Fibroblast of the conjunctiva (primary cell): ENCODE measurements at regions not wholly inside any gene's neighbourhood (a gene's known extent, or its start where the extent isn't known, plus 50 kb on each side); places are given as distances from the start of the nearest gene placed in this dataset.
A peak's percentile ranks its signal among the peaks of the same experiment; 100 is the strongest.
"Not testable (repeated sequence)": the region's sequence is repeated elsewhere in the genome, so short reads cannot be mapped to it uniquely, and the experiment has no call there.

Experiments
- DNase-seq: peaks from one replicate; pipeline ENCODE4 v3.0.0-alpha.2; 2010; ENCODE audit warnings: low read depth

DNA sequence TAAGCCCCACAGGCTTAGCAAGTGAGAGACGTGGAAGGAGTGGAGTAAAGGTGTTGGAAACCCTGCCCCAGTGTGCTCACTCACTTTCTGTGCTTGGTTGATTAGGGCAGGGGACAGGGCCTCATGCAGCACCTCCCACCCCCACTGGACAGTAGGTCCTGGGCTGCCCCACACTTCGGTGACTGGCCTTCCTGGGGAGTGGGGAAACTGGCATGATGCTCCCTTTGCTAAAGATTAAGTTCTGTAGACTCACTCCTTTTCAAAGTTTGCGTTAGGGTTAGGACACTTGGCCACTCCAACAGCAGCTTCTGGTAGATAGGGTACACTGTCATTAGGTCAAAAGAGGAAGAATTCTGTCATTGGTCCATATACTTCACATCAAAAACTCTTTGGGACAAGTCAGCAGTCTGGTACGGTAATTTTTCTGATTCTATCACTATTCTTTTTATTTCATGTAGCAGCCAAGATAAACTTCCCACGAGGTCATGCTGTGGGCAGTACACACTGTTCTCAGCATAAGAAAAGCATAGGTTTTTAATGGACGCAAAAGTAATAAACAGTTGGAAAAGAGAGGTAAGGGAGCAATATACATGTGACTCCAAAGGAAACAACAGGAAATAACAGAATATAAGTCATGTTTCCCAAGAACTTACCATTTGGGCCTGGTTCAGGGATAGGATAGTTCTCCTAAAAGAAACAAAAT lies 106.6 kb upstream of the TERB2 start:
- not testable (repeated sequence) for DNase-seq

DNA sequence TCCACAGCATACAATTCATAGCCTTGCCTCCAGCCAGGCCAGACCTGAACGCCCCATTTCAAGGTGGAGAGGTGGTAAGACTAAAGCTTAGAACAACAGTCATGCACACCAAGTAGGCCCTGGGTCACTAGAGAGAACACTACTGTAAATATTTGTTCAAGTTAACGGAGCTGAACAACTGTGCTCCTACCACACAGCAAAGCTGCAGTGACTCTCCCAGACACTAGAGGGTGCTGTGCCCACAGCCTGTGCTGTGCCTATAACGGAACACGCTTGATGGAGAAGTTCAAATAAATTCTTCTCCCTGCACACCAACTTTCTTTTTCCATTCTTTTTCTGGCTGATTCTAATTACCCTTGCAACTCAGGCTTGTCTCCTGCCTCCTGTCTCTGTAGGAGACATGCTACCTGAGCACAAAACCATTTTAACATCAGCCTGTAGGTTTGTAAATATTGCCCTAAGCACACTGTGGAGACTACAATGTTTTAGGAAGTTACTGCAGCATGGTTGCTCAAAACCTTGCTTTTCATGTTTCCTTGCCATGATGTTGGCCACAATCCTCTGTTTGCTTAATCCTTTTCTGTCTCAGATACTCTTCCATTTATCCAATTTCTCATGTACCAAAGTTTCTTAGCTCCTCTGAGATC lies 103.1 kb upstream of the TERB2 start:
- peak; percentile 8 for DNase-seq

DNA sequence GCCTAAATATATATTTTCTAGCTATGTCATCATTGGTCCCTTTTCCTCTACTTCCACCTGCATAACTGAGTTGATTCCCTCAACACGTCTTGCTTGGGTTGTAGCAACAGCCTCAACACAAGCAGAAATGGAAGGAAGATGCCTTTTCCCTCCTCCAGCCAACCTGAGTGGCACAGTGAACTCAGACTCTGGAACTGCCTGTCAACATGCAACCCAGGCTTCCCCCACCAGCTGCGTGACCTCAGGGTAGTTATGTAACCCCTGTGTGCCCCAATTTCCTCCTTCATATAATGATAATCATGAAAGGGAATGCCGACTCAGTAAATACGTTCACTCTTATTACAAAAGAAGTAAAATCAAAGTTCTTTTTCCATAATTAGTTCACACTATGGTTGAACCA lies 101.8 kb upstream of the TERB2 start:
- not testable (repeated sequence) for DNase-seq

GRCh38 chr15:44856284-44856683 lies 100.2 kb upstream of the TERB2 start:
- not testable (repeated sequence) for DNase-seq

DNA sequence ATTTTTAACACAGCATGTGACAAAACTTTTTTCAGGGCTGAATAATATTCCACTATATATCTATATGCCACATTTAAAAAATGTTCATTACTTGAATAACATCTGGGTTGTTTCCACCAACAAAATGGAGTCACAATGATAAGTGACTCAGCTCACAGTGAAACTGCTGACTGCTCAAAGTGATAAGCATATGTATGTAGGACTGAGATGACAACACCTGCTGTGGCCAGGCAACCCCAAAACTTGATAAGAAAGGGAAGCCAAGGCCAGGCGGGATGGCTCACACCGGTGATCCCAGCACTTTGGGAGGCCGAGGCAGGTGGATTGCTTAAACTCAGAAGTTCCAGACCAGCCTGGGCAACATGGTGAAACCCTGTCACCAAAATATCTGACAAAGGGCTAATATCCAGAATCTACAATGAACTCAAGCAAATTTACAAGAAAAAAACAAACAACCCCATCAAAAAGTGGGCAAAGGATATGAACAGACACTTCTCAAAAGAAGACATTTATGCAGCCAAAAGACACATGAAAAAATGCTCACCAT lies 99.2 kb upstream of the TERB2 start:
- not testable (repeated sequence) for DNase-seq

DNA sequence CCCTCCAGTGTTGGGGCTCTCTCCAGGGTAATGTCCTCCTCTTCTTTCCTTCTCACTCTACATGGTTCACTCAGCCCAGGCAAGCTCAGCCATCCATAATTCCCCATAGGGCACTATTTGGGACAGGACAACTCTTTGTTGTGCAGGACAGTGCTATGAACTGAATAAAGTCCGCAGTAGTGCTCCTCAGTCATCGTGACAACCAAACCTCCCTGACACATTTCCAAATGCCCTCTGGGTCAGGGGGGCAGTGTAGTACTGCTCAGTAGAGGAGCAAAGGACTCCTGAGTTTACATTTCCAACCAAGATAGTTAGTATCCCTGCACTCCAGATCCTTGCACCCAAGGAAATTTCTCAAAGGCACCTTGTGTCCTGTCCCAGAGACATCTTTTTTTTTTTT lies 97.4 kb upstream of the TERB2 start:
- DNase-seq = not testable (repeated sequence)

GRCh38 chr15:44860168-44860567 lies 96.3 kb upstream of the TERB2 start:
- DNase-seq = not testable (repeated sequence)

GRCh38 chr15:44861439-44861910 lies 95.0 kb upstream of the TERB2 start:
- DNase-seq = no peak

GRCh38 chr15:44861917-44862316 lies 94.6 kb upstream of the TERB2 start:
- no peak for DNase-seq

DNA sequence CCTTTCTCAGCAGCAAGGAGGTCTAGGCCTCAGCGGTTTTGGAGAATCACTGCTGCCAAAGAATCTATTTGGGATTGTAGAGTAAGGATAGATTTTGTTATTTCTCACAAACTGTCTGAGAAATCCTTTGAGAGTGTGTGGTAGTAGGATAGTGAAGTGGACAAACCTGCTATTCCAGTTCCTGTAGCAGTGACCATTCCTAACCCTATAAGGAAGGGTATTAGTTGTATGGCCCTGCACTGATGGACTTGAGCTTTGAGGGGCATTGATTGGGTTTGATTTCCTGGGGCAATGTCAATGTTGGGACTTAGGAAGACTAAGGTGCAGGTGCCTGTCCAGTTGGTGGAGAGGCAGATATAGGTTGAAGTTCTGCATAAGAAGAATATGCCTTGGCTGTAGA lies 93.6 kb upstream of the TERB2 start:
- DNase-seq = not testable (repeated sequence)

- not testable (repeated sequence) for DNase-seq
These were observed 88.4 kb upstream of the TERB2 start for GRCh38 chr15:44868100-44868499.

DNA sequence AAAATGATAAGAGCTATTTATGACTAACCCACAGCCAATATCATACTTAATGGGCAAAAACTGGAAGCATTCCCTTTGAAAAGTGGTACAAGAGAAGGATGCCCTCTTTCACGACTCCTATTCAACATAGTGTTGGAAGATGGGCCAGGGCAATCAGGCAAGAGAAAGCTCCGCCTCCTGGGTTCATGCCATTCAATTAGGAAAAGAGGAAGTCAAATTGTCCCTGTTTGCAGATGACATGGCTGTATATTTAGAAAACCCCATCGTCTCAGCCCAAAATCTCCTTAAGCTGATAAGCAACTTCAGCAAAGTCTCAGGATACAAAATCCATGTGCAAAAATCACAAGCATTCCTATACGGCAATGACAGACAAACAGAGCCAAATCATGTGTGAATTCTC lies 86.4 kb upstream of the TERB2 start:
- DNase-seq = not testable (repeated sequence)

- DNase-seq = no peak
These were observed 83.4 kb upstream of the TERB2 start for GRCh38 chr15:44873103-44873502.

- DNase-seq = no peak
These were observed 77.4 kb upstream of the TERB2 start for GRCh38 chr15:44879066-44879465.

DNA sequence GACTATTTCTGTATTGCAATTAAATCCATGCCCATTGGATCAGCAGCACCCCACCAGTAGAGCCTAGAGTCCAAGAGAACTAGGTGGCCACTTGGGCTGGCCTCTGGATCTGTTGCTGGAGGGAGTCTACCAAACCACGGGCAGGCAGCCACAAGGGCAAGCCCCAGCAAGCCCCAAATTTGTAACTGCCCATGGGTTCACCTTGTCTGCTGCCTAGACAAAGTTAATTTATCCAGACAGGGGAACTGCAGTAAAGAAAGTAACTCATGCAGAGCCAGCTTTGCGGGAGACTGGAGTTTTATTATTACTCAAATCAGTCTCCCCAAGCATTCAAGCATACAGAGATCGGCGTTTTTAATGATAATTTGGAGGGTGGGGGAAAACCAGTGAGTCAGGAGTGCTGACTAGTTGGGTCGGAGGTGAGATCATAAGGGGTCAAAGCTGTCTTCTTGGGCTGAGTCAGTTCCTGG lies 74.0 kb upstream of the TERB2 start:
- no peak for DNase-seq

GRCh38 chr15:44883199-44883877 lies 73.1 kb upstream of the TERB2 start:
- no peak for DNase-seq

DNA sequence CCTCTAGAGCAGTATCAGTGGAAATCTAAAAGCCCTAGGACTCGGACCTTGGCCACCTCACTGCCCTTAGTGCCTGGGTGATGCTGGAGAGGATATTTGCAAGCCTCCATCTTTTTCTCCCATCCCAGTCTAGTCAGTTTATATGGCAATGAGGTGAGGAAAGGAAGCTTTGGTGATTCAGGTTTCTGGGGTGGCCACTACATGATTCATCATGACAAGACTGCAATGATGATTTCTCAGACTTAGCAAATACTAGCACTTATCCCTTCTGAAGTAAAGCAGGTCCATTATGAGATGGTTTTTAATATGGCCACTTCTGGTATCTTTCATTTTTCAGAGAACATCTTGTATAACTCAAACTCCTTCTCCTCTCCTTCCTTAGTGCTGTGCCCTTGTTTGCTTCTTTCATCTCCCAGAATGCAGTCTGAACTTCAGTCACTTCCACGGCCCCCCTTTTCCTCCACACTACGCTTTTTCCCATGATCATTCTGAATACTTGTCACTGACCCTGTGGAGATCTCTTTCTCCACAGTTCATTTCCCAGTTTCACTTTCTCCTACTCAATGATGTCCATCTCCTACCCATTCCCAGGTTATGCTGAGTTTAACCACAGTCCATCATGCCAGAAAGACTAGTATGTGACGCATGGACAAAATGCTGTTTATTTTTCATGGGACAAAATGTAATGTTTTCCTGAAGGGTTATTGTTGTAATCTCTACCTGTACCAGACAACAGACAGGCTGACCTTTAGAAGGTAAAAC lies 57.4 kb upstream of the TERB2 start:
- DNase-seq = not testable (repeated sequence)

GRCh38 chr15:44899775-44900174 lies 56.7 kb upstream of the TERB2 start:
- DNase-seq = not testable (repeated sequence)

- not testable (repeated sequence) for DNase-seq
These were observed 55.7 kb upstream of the TERB2 start for GRCh38 chr15:44900796-44901195.

DNA sequence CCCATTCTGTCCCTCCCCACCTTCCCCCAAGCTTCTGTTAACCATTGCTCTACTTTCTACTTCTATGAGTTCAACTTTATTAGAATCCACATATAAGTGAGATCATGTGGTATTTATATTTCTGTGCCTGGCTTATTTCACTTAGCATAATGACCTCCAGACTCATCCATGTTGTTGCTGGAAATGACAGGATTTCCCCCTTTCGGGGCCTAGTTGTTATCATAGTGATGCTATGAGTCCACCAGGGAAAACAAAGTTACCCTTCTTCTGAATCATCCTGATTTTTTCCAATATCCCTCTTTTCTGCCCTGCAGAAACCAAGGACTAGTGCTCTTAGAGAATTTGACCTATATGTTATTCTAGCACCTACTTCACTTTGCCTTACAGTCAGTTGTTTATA lies 53.2 kb upstream of the TERB2 start:
- not testable (repeated sequence) for DNase-seq

GRCh38 chr15:44904651-44905340 lies 51.7 kb upstream of the TERB2 start:
- not testable (repeated sequence) for DNase-seq
